ENCODE measurements at regions not wholly inside any gene's neighbourhood (a gene's known extent, or its start where the extent isn't known, plus 50 kb on each side); places are given as distances from the start of the nearest gene placed in this dataset.

DNA sequence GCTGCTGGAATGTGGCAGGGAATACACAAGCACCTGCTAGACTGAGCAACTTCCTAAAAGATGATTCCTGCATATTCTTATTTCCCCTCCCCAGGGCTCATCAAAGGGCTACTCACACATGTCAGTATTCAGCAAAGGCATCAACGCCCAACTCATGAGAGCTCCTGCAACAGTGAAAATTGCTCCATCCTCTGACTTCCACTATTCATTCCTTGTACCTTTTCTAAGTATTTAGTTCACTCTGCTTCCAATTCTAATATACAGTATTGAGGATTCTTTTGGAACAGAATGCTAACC, 84.1 kb downstream of the SCN11A start:
- no peaks in the 10 kb centered on the region for H3K4me1 ChIP-seq (ENCODE audit: low read length)
- no peak overlapping the region for H3K4me2 ChIP-seq (ENCODE audit: low read length)
- no peak overlapping the region for H3K27ac ChIP-seq (ENCODE audit: low read length)
- no peaks in the 10 kb centered on the region for H3K79me2 ChIP-seq (ENCODE audit: low read length)
- H3K9me3 ChIP-seq (ENCODE audit: insufficient read depth, low read length): no peaks in the 10 kb centered on the region
- H2AFZ ChIP-seq (ENCODE audit: low read depth, low read length): no peak overlapping the region
- no peak overlapping the region for H3K9ac ChIP-seq (ENCODE audit: low read length)
- H4K20me1 ChIP-seq (ENCODE audit: insufficient read depth, low read length): no peaks in the 10 kb centered on the region
- H3K27me3 ChIP-seq (ENCODE audit: low read depth, low read length): peaks cover 44% of the 10 kb centered on the region
- no peaks in the 10 kb centered on the region for H3K36me3 ChIP-seq (replicated peaks; ENCODE audit: low read depth, low read length)
- TF ChIP-seq EZH2phosphoT487 (IDR thresholded peaks at IDR 0.05; ENCODE audit: low read depth): no peak
- TF ChIP-seq, protein P1, sequence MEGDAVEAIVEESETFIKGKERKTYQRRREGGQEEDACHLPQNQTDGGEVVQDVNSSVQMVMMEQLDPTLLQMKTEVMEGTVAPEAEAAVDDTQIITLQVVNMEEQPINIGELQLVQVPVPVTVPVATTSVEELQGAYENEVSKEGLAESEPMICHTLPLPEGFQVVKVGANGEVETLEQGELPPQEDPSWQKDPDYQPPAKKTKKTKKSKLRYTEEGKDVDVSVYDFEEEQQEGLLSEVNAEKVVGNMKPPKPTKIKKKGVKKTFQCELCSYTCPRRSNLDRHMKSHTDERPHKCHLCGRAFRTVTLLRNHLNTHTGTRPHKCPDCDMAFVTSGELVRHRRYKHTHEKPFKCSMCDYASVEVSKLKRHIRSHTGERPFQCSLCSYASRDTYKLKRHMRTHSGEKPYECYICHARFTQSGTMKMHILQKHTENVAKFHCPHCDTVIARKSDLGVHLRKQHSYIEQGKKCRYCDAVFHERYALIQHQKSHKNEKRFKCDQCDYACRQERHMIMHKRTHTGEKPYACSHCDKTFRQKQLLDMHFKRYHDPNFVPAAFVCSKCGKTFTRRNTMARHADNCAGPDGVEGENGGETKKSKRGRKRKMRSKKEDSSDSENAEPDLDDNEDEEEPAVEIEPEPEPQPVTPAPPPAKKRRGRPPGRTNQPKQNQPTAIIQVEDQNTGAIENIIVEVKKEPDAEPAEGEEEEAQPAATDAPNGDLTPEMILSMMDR (IDR thresholded peaks at IDR 0.05; ENCODE audit: low read depth, low read length): no peak
- H3K4me3 ChIP-seq (ENCODE audit: low read length): no peak overlapping the region

- H3K4me3 ChIP-seq (ENCODE audit: low read length): no peak overlapping the region
- no peaks in the 10 kb centered on the region for H3K79me2 ChIP-seq (ENCODE audit: low read length)
- no peaks in the 10 kb centered on the region for H3K36me3 ChIP-seq (replicated peaks; ENCODE audit: low read depth, low read length)
- no peaks in the 10 kb centered on the region for H3K4me1 ChIP-seq (ENCODE audit: low read length)
- no peak overlapping the region for H2AFZ ChIP-seq (ENCODE audit: low read depth, low read length)
- TF ChIP-seq, protein P1 (IDR thresholded peaks at IDR 0.05; ENCODE audit: low read depth, low read length): no peak
- no peak for TF ChIP-seq EZH2phosphoT487 (IDR thresholded peaks at IDR 0.05; ENCODE audit: low read depth)
- no peaks in the 10 kb centered on the region for H3K9me3 ChIP-seq (ENCODE audit: insufficient read depth, low read length)
- no peaks in the 10 kb centered on the region for H4K20me1 ChIP-seq (ENCODE audit: insufficient read depth, low read length)
- H3K9ac ChIP-seq (ENCODE audit: low read length): no peak overlapping the region
- H3K4me2 ChIP-seq (ENCODE audit: low read length): no peak overlapping the region
- peaks cover 39% of the 10 kb centered on the region for H3K27me3 ChIP-seq (ENCODE audit: low read depth, low read length)
- H3K27ac ChIP-seq (ENCODE audit: low read length): no peak overlapping the region
Observed at GRCh38 chr3:38966811-38967692, 84.7 kb downstream of the SCN11A start.

DNA sequence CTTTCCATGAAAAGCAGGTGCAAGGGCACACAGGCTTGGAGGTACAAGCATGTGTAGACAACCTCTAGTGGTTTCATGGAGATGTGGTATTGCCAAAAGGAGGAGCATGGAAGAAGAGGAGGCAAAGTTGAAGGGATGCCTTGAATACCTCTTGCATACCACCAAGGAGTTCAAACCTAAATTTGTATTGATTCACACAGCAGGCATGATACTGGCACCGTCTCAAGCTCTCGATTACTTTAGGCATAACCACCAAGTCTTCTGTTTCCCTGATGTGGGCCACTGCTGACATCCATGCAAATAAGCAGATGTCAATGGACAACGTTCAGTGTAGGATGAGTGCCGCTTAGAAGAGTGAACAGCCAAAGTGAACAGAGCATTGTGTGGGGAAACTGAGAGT, 87.1 kb downstream of the SCN11A start:
- no peaks in the 10 kb centered on the region for H3K36me3 ChIP-seq (replicated peaks; ENCODE audit: low read depth, low read length)
- H4K20me1 ChIP-seq (ENCODE audit: insufficient read depth, low read length): no peaks in the 10 kb centered on the region
- peaks cover 26% of the 10 kb centered on the region for H3K27me3 ChIP-seq (ENCODE audit: low read depth, low read length)
- TF ChIP-seq, protein P1 (IDR thresholded peaks at IDR 0.05; ENCODE audit: low read depth, low read length): no peak
- TF ChIP-seq EZH2phosphoT487 (IDR thresholded peaks at IDR 0.05; ENCODE audit: low read depth): no peak
- no peak overlapping the region for H3K27ac ChIP-seq (ENCODE audit: low read length)
- peaks cover 3% of the 10 kb centered on the region; the same call in 1 of the 2 replicates for H3K4me1 ChIP-seq (ENCODE audit: low read length)
- H3K9ac ChIP-seq (ENCODE audit: low read length): no peak overlapping the region
- H3K79me2 ChIP-seq (ENCODE audit: low read length): no peaks in the 10 kb centered on the region
- H3K4me3 ChIP-seq (ENCODE audit: low read length): no peak overlapping the region
- H3K9me3 ChIP-seq (ENCODE audit: insufficient read depth, low read length): no peaks in the 10 kb centered on the region
- H3K4me2 ChIP-seq (ENCODE audit: low read length): no peak overlapping the region
- no peak overlapping the region for H2AFZ ChIP-seq (ENCODE audit: low read depth, low read length)

DNA sequence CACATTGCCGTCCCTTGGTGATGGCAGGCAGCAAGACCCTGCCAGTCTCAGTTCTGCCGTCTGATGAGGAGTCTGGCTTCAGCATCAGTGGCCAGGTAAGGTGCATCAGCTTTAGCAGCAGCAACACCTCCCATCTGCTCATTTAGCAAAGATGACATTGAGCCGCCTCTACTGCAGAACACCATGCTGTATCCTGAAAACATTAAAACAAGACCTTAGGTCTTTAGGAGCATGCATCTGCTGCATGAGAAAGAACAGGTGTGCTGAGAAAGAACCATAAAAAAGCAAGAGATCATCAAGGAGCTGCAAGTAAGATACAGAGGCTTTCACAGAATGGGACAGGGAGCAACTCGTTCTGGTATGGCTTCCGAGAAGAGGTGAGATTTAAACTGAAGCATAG, 87.5 kb downstream of the SCN11A start:
- peaks cover 22% of the 10 kb centered on the region for H3K27me3 ChIP-seq (ENCODE audit: low read depth, low read length)
- no peaks in the 10 kb centered on the region for H3K36me3 ChIP-seq (replicated peaks; ENCODE audit: low read depth, low read length)
- H3K9me3 ChIP-seq (ENCODE audit: insufficient read depth, low read length): no peaks in the 10 kb centered on the region
- no peak overlapping the region for H2AFZ ChIP-seq (ENCODE audit: low read depth, low read length)
- H4K20me1 ChIP-seq (ENCODE audit: insufficient read depth, low read length): no peaks in the 10 kb centered on the region
- H3K27ac ChIP-seq (ENCODE audit: low read length): no peak overlapping the region
- H3K4me3 ChIP-seq (ENCODE audit: low read length): no peak overlapping the region
- no peak overlapping the region for H3K4me2 ChIP-seq (ENCODE audit: low read length)
- no peak overlapping the region for H3K9ac ChIP-seq (ENCODE audit: low read length)
- TF ChIP-seq, protein P1 (IDR thresholded peaks at IDR 0.05; ENCODE audit: low read depth, low read length): no peak
- no peak for TF ChIP-seq EZH2phosphoT487 (IDR thresholded peaks at IDR 0.05; ENCODE audit: low read depth)
- no peaks in the 10 kb centered on the region for H3K79me2 ChIP-seq (ENCODE audit: low read length)
- H3K4me1 ChIP-seq (ENCODE audit: low read length): peaks cover 3% of the 10 kb centered on the region; the same call in 1 of the 2 replicates

Measured in OCI-LY3 (cell line).